Small intestine (tissue), 7 donors: ENCODE measurements at regions not wholly inside any gene's neighbourhood (a gene's known extent, or its start where the extent isn't known, plus 50 kb on each side); places are given as distances from the start of the nearest gene placed in this dataset.

Source experiments
- DNase-seq, 2 donors: peaks; one replicate each; pipeline versions ENCODE4 v3.0.0 to v3.0.0-alpha.2; 2013
- FAIRE-seq: peaks from 2 replicates; lab custom pipeline; 2012; peaks lifted over from hg19 to GRCh38; lab: Jason Lieb, UNC
- H3K27ac ChIP-seq, 3 donors: one replicate each; pipeline ENCODE4 v1.5.1; 2013; ENCODE audit warnings: low read length in 2 of 3, mild to moderate bottlenecking in 2 of 3, control low read depth in 1 of 3, inconsistent platforms in 1 of 3, low read depth in 1 of 3, moderate library complexity in 1 of 3
- H3K27me3 ChIP-seq, 3 donors: one replicate each; pipeline ENCODE4 v1.6.1; 2013; ENCODE audit warnings: low read length in 3 of 3, inconsistent platforms in 1 of 3; ENCODE audit not compliant: control insufficient read depth in 3 of 3, insufficient read depth in 3 of 3
- H3K36me3 ChIP-seq, 3 donors: one replicate each; pipeline ENCODE4 v1.6.1; 2013; ENCODE audit warnings: low read length in 3 of 3, inconsistent platforms in 1 of 3, low read depth in 1 of 3, mild to moderate bottlenecking in 1 of 3, moderate library complexity in 1 of 3; ENCODE audit not compliant: control insufficient read depth in 3 of 3, insufficient read depth in 2 of 3
- H3K4me1 ChIP-seq, 3 donors: one replicate each; pipeline ENCODE4 v1.6.1; 2013; ENCODE audit warnings: low read length in 2 of 3, inconsistent platforms in 1 of 3, low read depth in 1 of 3, mild to moderate bottlenecking in 1 of 3, moderate library complexity in 1 of 3; ENCODE audit not compliant: control insufficient read depth in 3 of 3, insufficient read depth in 2 of 3
- H3K4me3 ChIP-seq, 3 donors: one replicate each; pipeline ENCODE4 v1.5.1; 2013; ENCODE audit warnings: low read length in 3 of 3, control low read depth in 1 of 3, inconsistent platforms in 1 of 3, low read depth in 1 of 3, mild to moderate bottlenecking in 1 of 3, moderate library complexity in 1 of 3
- H3K9me3 ChIP-seq, 2 donors: one replicate each; pipeline ENCODE4 v1.6.1; 2013; ENCODE audit warnings: low read depth in 1 of 2, low read length in 1 of 2; ENCODE audit not compliant: control insufficient read depth in 2 of 2, insufficient read depth in 1 of 2
- WGBS, 3 donors: extraction: QIAGEN DNeasy Blood & Tissue Kit; methylation state at CpG; one replicate each; pipeline ENCODE4 v1.1.7; 2013; 5-methylcytosine and 5-hydroxymethylcytosine counted together
- donor health status: healthy with polysubstance abuse.
- donor health status: control.
- donor health status: control.
- donor health status: Bipolar disorder and iron deficiency.
- donor health status: healthy.

GRCh38 chr6:43923376-43924221 is 153.6 kb downstream of the VEGFA start:
- Histone ChIP-seq H3K36me3 (no peaks in the 10 kb centered on the region), H3K4me1 (peaks cover 0 to 41% (median 0%) of the 10 kb centered on the region in 3 donors), H3K27ac (no peak overlapping the region), H3K4me3 (no peak overlapping the region), H3K9me3 (no peaks in the 10 kb centered on the region), H3K27me3 (no peaks in the 10 kb centered on the region)
- 83 to 88% (median 88%) methylated on average over 15 of the region's 15 CpGs for WGBS, 3 donors
- DNase-seq (no peak), FAIRE-seq (no peak)

DNA sequence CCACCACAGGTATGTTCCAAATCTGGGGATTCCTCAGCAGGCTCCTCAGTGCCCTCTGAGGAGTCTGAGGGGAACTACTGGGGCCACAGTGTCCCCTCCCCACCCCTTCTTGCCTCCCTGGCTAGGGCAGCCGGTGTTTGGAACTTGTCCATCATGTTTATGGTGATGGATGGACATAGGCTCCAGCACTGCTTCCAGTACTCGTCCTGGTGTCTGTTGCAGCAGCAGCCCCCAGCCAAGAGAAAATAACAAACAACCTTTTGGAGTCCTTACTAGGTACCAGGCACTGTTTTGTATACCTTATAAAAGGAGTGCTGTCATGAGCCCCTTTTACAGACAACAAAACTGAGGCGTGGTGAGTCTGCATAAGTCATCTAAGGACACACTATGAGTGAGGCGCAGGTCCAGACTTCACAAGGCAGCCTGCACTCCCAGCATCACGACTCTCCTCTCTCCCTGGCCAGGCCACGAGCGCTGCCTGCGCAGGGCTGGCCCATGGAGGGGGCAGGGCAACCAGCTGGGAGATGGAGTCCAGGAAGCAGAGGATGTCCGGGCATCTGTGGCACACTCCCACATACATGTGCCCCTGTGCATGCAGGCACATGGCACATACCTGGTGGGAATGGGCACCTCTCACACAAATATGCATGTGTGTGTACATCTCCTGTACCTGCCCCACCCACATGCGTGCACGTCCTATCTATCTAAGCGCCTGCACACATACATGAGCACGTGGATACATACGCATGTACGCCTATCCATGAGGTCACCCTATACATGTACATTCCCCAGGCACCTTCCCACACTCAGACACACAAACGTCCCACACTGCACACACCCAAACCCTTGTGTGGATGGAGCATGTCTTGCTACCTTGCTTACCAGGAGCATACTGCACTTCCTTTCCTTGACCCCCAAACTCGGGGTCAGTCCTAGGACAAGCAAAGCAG is 152.7 kb downstream of the VEGFA start:
- Histone ChIP-seq H3K36me3 (no peaks in the 10 kb centered on the region), H3K27me3 (no peaks in the 10 kb centered on the region), H3K27ac (no peak overlapping the region), H3K9me3 (no peaks in the 10 kb centered on the region), H3K4me3 (no peak overlapping the region), H3K4me1 (peaks cover 0 to 41% (median 2%) of the 10 kb centered on the region in 3 donors)
- FAIRE-seq, result no peak
- 85 to 87% (median 85%) methylated on average over 17 of the region's 17 CpGs for WGBS, 3 donors
- DNase-seq, result no peak

DNA sequence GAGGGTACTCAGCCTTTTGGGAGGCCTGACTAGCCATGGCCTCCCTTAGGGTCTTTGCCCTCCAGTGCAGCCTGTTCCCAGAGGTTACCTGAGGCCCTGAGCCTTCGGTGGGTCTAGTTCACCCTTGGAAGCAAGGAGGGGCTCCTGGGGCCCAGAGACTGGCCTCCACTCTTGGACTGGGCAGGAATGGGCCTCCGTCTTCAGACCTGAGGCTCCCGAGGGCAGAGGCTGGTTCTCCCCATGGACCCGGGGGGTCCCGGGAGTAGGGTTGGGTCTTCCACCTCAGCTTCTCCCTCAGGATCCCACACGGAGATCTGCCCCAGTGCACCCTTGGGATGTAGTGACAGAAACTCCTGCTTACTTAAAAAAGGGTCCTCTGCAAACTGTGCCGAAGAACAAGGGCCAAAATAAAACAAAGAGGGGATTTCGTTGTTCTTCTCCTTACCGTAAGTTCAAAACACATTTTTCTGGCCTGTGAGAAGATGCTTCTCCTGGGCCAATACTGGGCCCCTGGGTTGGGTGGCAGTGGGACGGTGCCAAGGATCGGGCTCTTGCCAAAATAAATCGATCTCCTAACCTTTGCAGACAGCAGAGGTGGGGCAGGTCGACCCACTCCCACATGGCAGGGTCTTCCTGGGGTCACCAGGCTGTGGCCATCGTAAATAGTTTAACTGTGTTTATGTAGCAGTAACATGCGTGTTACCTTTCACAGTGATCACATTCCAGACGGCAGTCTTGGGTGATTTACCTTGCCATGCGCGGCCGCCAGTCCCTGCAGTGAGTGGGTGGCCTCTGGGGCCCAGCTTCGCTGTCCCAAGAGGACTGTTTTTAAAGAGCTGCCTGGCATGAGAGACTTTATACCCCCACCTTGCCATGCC is 151.8 kb downstream of the VEGFA start:
- no peaks in the 10 kb centered on the region for H3K9me3 ChIP-seq
- DNase-seq (no peak), FAIRE-seq (no peak)
- 85 to 89% (median 88%) methylated on average over 20 of the region's 20 CpGs for WGBS, 3 donors
- no peak overlapping the region for H3K4me3 ChIP-seq
- H3K27ac ChIP-seq, result no peak overlapping the region
- no peaks in the 10 kb centered on the region for H3K27me3 ChIP-seq
- no peaks in the 10 kb centered on the region for H3K36me3 ChIP-seq
- H3K4me1 ChIP-seq, result peaks cover 0 to 41% (median 3%) of the 10 kb centered on the region in 3 donors

DNA sequence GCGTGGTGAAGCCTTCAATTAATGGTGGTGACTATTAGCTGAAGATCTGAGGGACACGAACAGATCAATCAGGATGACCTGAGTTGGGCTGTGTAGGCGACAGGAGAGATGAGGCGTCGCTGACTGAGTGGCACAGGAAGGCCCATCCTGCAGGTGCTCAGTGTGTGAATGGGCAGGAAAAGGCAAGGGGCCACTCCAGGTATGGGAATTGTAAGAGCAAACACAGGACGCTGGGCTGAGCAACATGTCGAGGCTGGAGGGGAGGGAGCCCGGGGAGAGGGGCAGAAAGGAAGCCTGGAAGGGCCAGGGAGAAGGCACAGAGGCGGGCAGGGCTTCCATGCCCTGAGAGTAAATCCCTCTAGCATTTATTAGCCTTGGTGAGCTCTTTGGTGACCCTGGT is 151.0 kb downstream of the VEGFA start:
- Histone ChIP-seq H3K27me3 (no peaks in the 10 kb centered on the region), H3K9me3 (no peaks in the 10 kb centered on the region), H3K36me3 (no peaks in the 10 kb centered on the region), H3K4me3 (no peak overlapping the region), H3K4me1 (peaks cover 4 to 43% (median 4%) of the 10 kb centered on the region in 3 donors), H3K27ac (no peak overlapping the region)
- no peak for DNase-seq
- FAIRE-seq, result no peak
- WGBS, 3 donors, result 81 to 86% (median 82%) methylated on average over 9 of the region's 9 CpGs

- FAIRE-seq (no peak), DNase-seq (no peak)
- H3K9me3 ChIP-seq, result no peaks in the 10 kb centered on the region
- peaks cover 8 to 44% (median 15%) of the 10 kb centered on the region in 3 donors for H3K4me1 ChIP-seq
- H3K4me3 ChIP-seq, result no peak overlapping the region
- no peak overlapping the region for H3K27ac ChIP-seq
- no peaks in the 10 kb centered on the region for H3K36me3 ChIP-seq
- H3K27me3 ChIP-seq, result no peaks in the 10 kb centered on the region
- 81 to 92% (median 81%) methylated on average over 2 of the region's 2 CpGs for WGBS, 3 donors
These were observed 149.8 kb downstream of the VEGFA start for GRCh38 chr6:43919774-43920173.

DNA sequence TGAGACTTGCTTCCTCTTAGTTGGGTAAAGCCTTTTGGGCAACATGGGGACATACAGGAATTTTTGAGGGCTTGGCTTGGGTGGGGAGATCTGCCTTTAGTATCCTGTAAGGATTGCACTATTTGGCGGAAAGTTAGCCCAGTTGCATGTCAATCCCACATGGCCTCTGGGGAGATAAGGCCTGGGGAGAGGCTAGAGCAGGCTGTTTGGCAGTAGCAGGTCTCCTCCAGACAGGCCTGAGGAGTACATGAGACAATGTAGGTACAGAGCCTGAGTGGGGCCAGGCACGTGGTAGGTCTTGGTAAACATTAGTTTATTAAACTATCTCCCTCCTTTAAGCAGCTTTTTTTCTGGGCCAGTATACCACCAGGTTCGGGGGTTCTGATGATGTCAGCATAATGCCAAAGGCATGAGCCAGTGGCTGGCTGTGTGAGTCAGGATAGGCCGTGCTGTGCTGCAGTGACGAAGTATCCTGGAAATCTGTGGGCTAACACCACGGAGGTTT is 147.9 kb downstream of the VEGFA start:
- no peaks in the 10 kb centered on the region for H3K9me3 ChIP-seq
- no peaks in the 10 kb centered on the region for H3K27me3 ChIP-seq
- no peak overlapping the region for H3K4me3 ChIP-seq
- peak; percentile 29 to 46 for DNase-seq
- FAIRE-seq, result no peak
- peak overlapping the region; percentile 87 to 91 (median 90) for H3K27ac ChIP-seq
- peaks cover 10 to 58% (median 26%) of the 10 kb centered on the region in 3 donors for H3K4me1 ChIP-seq
- H3K36me3 ChIP-seq, result no peaks in the 10 kb centered on the region
- 51 to 75% (median 58%) methylated on average over 6 of the region's 6 CpGs for WGBS, 3 donors

DNA sequence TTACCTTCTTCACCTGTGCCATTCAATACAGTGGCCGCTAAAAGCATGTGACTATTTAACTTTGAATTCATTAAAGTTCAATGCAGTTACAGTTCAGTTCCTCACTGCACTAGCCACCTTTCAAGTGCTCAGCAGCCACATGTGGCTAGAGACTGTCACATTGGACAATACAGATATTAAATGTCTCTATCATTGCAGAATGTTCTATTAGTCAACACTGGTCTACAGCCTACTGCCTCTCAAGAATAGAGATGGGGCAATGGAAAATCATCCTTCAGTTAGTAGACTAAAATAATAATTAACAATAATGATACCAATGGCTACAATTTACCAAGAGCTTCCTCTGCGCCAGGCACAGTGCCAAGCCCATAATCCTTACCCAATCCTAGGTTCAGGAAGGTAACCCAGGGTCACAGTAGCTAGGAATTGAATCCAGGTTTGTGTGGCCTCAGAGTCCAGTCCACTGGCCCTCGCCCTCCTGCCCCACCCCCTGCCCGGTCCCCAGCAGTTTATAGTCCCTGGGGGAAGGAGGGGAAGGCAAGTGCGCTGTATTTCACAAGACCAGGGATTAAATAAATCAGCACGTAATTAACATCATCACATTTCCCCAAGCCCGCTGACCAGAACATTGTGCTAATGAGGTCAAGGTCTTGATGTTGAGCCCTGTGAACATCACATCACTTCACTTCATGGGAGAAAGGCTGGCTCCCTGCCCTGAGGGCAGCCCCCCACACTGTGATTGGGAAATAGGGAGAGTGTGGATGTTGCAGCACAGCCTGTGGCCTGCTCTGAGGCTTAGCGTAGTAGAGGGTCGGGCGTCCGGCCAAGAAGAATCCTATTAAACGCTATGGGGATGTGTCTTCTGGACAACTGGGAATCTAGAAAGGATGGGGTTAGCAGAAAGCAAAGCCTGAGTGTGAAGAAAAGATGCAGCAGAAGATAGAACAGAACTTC is 147.2 kb downstream of the VEGFA start:
- H3K4me1 ChIP-seq, result peaks cover 10 to 65% (median 30%) of the 10 kb centered on the region in 3 donors
- peak overlapping the region; percentile 87 to 95 (median 91) for H3K27ac ChIP-seq

More for the DNA sequence above, 147.2 kb downstream of the VEGFA start:
- Histone ChIP-seq H3K36me3 (no peaks in the 10 kb centered on the region), H3K9me3 (no peaks in the 10 kb centered on the region), H3K27me3 (no peaks in the 10 kb centered on the region), H3K4me3 (no peak overlapping the region)
- DNase-seq (peak; percentile 95 to 98), FAIRE-seq (no peak)
- WGBS, 3 donors, result 15 to 50% (median 32%) methylated on average over 12 of the region's 12 CpGs
